Motor neuron (in vitro differentiated cells): ENCODE measurements at regions not wholly inside any gene's neighbourhood (a gene's known extent, or its start where the extent isn't known, plus 50 kb on each side); places are given as distances from the start of the nearest gene placed in this dataset.

Experiments
- ATAC-seq, 8 experiments: fragments of 200-7000 bp; cut with Tn5 transposase; replicated peaks in 6 of 8; 2 replicates each; pipeline ENCODE4 v1.8.0; 2021; ENCODE audit warnings: mild to moderate bottlenecking in 8 of 8, moderate library complexity in 8 of 8
- H3K27ac ChIP-seq, 2 donors: fragments of 250-450 bp; sonication (Bioruptor Pico); 2 replicates each; pipeline ENCODE4 v1.9.0; 2021; ENCODE audit warnings: antibody characterized with exemption in 2 of 2, mild to moderate bottlenecking in 2 of 2, moderate library complexity in 1 of 2
- H3K4me1 ChIP-seq, 2 donors: fragments of 250-450 bp; sonication (Bioruptor Pico); replicated peaks in 1 of 2; 2 replicates each; pipeline ENCODE4 v1.6.1; 2021; ENCODE audit warnings: antibody characterized with exemption in 2 of 2, mild to moderate bottlenecking in 2 of 2, moderate library complexity in 1 of 2
- H3K4me3 ChIP-seq, 5 donors: fragments of 250-450 bp; sonication (Bioruptor Pico); 2 replicates each; pipeline ENCODE4 v1.9.0; 2021; ENCODE audit warnings: antibody characterized with exemption in 5 of 5, mild to moderate bottlenecking in 5 of 5, moderate library complexity in 4 of 5
- whole genome bisulfite sequencing, 10 experiments: fragments of 450-650 bp; shearing (Covaris generic); methylation state at CpG; one replicate each; pipeline ENCODE4 v1.0.0; 2022; 5-methylcytosine and 5-hydroxymethylcytosine counted together
- in situ Hi-C, 9 experiments: fragments of 400-800 bp; cut with MboI; loops; one replicate each; pipeline ENCODE4 v1.15.0; 2021; ENCODE audit warnings: low sequenced_read_pairs in 9 of 9, low pct_unique_long_range_greater_than_20kb in 2 of 9; ENCODE audit not compliant: unreplicated experiment in 9 of 9

- Histone ChIP-seq H3K4me3 (no peak overlapping the region), H3K27ac (no peak overlapping the region), H3K4me1 (no peaks in the 10 kb centered on the region)
- WGBS, 10 experiments: 0 to 100% (median 84%) methylated on average over 1 to 2 of the region's 2 CpGs
- in situ Hi-C loops: no loop called here
- ATAC-seq: no peak
Measured at GRCh38 chr3:806006-806405, 286.8 kb upstream of the CNTN6 start.

- WGBS, 10 experiments: 0 to 80% (median 14%) methylated on average over 1 to 3 of the region's 5 CpGs; no CpG with 5 or more reads in 7 of the 10 experiments
- in situ Hi-C loops: no loop called here
- no peak for ATAC-seq
- Histone ChIP-seq H3K4me1 (no peaks in the 10 kb centered on the region), H3K4me3 (no peak overlapping the region), H3K27ac (no peak overlapping the region)
Measured at GRCh38 chr3:816605-817004, 276.2 kb upstream of the CNTN6 start.

GRCh38 chr3:834679-835078 lies 258.1 kb upstream of the CNTN6 start:
- H3K4me1 ChIP-seq: no peaks in the 10 kb centered on the region
- no peak for ATAC-seq
- in situ Hi-C loops: no loop called here
- H3K27ac ChIP-seq: no peak overlapping the region
- WGBS, 10 experiments: 0 to 100% (median 43%) methylated on average over 1 of the region's 1 CpG; no CpG with 5 or more reads in 2 of the 10 experiments
- no peak overlapping the region for H3K4me3 ChIP-seq

- 41 to 93% (median 83%) methylated on average over 1 to 4 of the region's 4 CpGs; no CpG with 5 or more reads in 1 of the 10 experiments for WGBS, 10 experiments
- Histone ChIP-seq H3K27ac (no peak overlapping the region), H3K4me3 (no peak overlapping the region), H3K4me1 (no peaks in the 10 kb centered on the region)
- no peak for ATAC-seq
- in situ Hi-C loops: no loop called here
Measured at GRCh38 chr3:835096-835495, 257.7 kb upstream of the CNTN6 start.

- 0 to 100% (median 69%) methylated on average over 1 of the region's 1 CpG; no CpG with 5 or more reads in 1 of the 10 experiments for WGBS, 10 experiments
- in situ Hi-C loops: no loop called here
Measured at GRCh38 chr3:839981-840380, 252.8 kb upstream of the CNTN6 start.

GRCh38 chr3:851098-851790 lies 241.6 kb upstream of the CNTN6 start:
- 10 to 80% (median 53%) methylated on average over 1 to 5 of the region's 5 CpGs; no CpG with 5 or more reads in 5 of the 10 experiments for WGBS, 10 experiments
- Histone ChIP-seq H3K27ac (no peak overlapping the region), H3K4me1 (peaks cover 0 to 2% of the 10 kb centered on the region in 2 donors), H3K4me3 (no peak overlapping the region)
- in situ Hi-C loops: no loop called here
- ATAC-seq: no peak

More at GRCh38 chr3:839981-840380, 252.8 kb upstream of the CNTN6 start:
- no peak overlapping the region for H3K27ac ChIP-seq
- H3K4me3 ChIP-seq: no peak overlapping the region
- peak in 1 of 8 experiments; percentile 45 for ATAC-seq
- H3K4me1 ChIP-seq: no peaks in the 10 kb centered on the region

GRCh38 chr3:852033-852432 lies 240.8 kb upstream of the CNTN6 start:
- H3K4me1 ChIP-seq: peaks cover 0 to 3% of the 10 kb centered on the region in 2 donors

GRCh38 chr3:853489-853888 lies 239.3 kb upstream of the CNTN6 start:
- in situ Hi-C loops: no loop called here
- no peak for ATAC-seq
- H3K27ac ChIP-seq: no peak overlapping the region
- WGBS, 10 experiments: 5 to 90% (median 59%) methylated on average over 2 to 5 of the region's 5 CpGs; no CpG with 5 or more reads in 2 of the 10 experiments
- peaks cover 0 to 3% of the 10 kb centered on the region in 2 donors for H3K4me1 ChIP-seq
- no peak overlapping the region for H3K4me3 ChIP-seq

More at GRCh38 chr3:852033-852432, 240.8 kb upstream of the CNTN6 start:
- H3K27ac ChIP-seq: no peak overlapping the region
- H3K4me3 ChIP-seq: no peak overlapping the region
- in situ Hi-C loops: no loop called here
- ATAC-seq: no peak
- 0 to 89% (median 64%) methylated on average over 1 to 3 of the region's 4 CpGs; no CpG with 5 or more reads in 4 of the 10 experiments for WGBS, 10 experiments

GRCh38 chr3:859135-859534 lies 233.7 kb upstream of the CNTN6 start:
- no peak for ATAC-seq
- in situ Hi-C loops: no loop called here
- Histone ChIP-seq H3K4me1 (peaks cover 0 to 3% of the 10 kb centered on the region in 2 donors), H3K27ac (no peak overlapping the region), H3K4me3 (no peak overlapping the region)
- WGBS, 10 experiments: 0 to 81% (median 67%) methylated on average over 1 to 4 of the region's 9 CpGs; no CpG with 5 or more reads in 3 of the 10 experiments

GRCh38 chr3:861721-862120 lies 231.1 kb upstream of the CNTN6 start:
- ATAC-seq: no peak
- WGBS, 10 experiments: 0 to 88% (median 50%) methylated on average over 1 to 2 of the region's 2 CpGs; no CpG with 5 or more reads in 3 of the 10 experiments
- no peak overlapping the region for H3K27ac ChIP-seq
- in situ Hi-C loops: no loop called here
- H3K4me3 ChIP-seq: no peak overlapping the region
- no peaks in the 10 kb centered on the region for H3K4me1 ChIP-seq

- H3K4me3 ChIP-seq: no peak overlapping the region
- H3K4me1 ChIP-seq: peaks cover 0 to 40% of the 10 kb centered on the region in 2 donors
- in situ Hi-C loops: no loop called here
- no peak overlapping the region for H3K27ac ChIP-seq
- 0 to 69% (median 0%) methylated on average over 1 of the region's 1 CpG; no CpG with 5 or more reads in 5 of the 10 experiments for WGBS, 10 experiments
- ATAC-seq: peak in 5 of 8 experiments; percentile 55 to 96 (median 85)
Measured at GRCh38 chr3:869269-869668, 223.6 kb upstream of the CNTN6 start.

GRCh38 chr3:869734-870133 lies 223.1 kb upstream of the CNTN6 start:
- WGBS, 10 experiments: 0 to 42% (median 22%) methylated on average over 1 to 2 of the region's 2 CpGs; no CpG with 5 or more reads in 1 of the 10 experiments

GRCh38 chr3:871651-872050 lies 221.2 kb upstream of the CNTN6 start:
- 0 to 100% (median 61%) methylated on average over 1 of the region's 1 CpG; no CpG with 5 or more reads in 2 of the 10 experiments for WGBS, 10 experiments
- Histone ChIP-seq H3K27ac (no peak overlapping the region), H3K4me3 (no peak overlapping the region), H3K4me1 (peaks cover 0 to 40% of the 10 kb centered on the region in 2 donors)
- in situ Hi-C loops: no loop called here
- no peak for ATAC-seq

More at GRCh38 chr3:869734-870133, 223.1 kb upstream of the CNTN6 start:
- Histone ChIP-seq H3K27ac (no peak overlapping the region), H3K4me3 (no peak overlapping the region), H3K4me1 (peaks cover 0 to 40% of the 10 kb centered on the region in 2 donors)
- ATAC-seq: peak in 4 of 8 experiments; percentile 40 to 68 (median 62)
- in situ Hi-C loops: no loop called here
